LNCaP clone FGC (cell line): ENCODE measurements at regions not wholly inside any gene's neighbourhood (a gene's known extent, or its start where the extent isn't known, plus 50 kb on each side); places are given as distances from the start of the nearest gene placed in this dataset.
"Not testable (repeated sequence)": the region's sequence is repeated elsewhere in the genome, so short reads cannot be mapped to it uniquely, and the experiment has no call there.

Experiments
- DNase-seq: peaks from one replicate; pipeline ENCODE4 v3.0.0-alpha.2; 2011; ENCODE audit warnings: low read depth
- H3K4me3 ChIP-seq: 2 replicates; pipeline ENCODE4 v1.5.1; 2011; ENCODE audit warnings: mild to moderate bottlenecking, low read depth, low read length, control low read depth
- CTCF ChIP-seq: IDR thresholded peaks from 2 replicates; pipeline ENCODE4 v1.5.1; 2012; ENCODE audit warnings: mild to moderate bottlenecking; ENCODE audit not compliant: control insufficient read depth, insufficient read depth; ENCODE audit errors: extremely low read depth

GRCh38 chr3:65004306-65004705 is 316.5 kb upstream of the ADAMTS9 start:
- no peak overlapping the region for H3K4me3 ChIP-seq
- TF ChIP-seq CTCF: no peak
- no peak for DNase-seq

- not testable (repeated sequence) for DNase-seq, H3K4me3 ChIP-seq
Measured at GRCh38 chr3:65001119-65001518, 313.3 kb upstream of the ADAMTS9 start.

DNA sequence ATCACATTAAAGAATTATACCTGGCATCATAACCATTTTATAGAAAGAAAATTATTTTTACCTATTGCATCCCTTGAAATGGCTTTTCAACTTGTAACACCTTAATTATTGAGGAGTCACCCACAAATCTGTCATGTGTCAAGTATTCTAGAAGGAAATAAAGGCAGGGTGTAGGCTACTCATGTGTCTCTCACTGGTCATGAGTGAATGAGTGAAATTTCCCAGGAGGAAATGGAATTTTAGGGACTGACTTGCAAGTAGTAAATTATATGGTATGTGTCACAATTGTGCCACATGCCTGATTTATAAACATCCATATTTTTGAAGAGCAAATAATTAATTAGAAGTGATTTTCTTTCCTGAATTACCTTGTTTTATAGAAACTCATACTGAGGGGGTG is 310.5 kb upstream of the ADAMTS9 start:
- DNase-seq: no peak
- no peak overlapping the region for H3K4me3 ChIP-seq
- TF ChIP-seq CTCF: no peak

GRCh38 chr3:64995857-64996551 is 308.2 kb upstream of the ADAMTS9 start:
- no peak overlapping the region for H3K4me3 ChIP-seq
- no peak for DNase-seq
- TF ChIP-seq CTCF: no peak

- no peak for TF ChIP-seq CTCF
- H3K4me3 ChIP-seq: no peak overlapping the region
- DNase-seq: no peak
Measured at GRCh38 chr3:64993781-64994180, 306.0 kb upstream of the ADAMTS9 start.

DNA sequence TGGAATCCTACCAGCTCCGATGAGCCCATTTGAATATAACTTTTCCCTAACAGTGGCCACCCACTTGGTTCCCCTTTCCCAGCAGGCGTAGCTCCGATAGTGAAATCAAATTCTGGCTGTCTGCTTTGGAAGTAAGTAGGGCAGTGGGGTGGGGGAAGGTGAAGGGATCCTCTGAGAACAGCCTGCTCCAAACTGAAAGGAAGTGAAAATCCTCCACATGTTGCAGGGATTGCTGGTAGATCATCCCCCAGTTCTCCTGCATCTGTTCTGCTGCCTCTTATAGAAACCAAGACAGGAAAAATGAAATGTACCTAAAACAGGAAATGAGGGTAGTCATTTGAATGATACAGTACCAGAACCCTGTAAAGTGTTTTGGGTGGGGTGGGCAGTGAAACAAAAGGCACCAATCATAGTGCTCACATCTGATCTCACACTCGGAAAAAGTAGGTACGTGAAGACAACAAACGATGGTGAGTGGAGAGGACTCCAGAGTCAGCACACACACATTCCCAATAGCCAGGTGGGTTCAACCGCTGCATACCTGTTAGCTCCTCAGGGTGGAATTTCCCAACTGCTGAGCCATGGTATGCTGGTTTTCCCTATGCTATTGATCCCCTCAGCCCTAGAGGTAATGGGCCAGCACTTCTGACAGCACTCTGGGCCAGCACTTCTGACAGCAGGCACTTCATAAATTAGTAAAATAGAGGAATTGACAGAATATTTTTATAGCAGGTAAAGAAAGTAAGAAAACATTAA is 304.9 kb upstream of the ADAMTS9 start:
- DNase-seq: no peak
- H3K4me3 ChIP-seq: no peak overlapping the region
- TF ChIP-seq CTCF: no peak

GRCh38 chr3:64988188-64988587 is 300.4 kb upstream of the ADAMTS9 start:
- H3K4me3 ChIP-seq: no peak overlapping the region
- DNase-seq: no peak
- TF ChIP-seq CTCF: no peak
